ENCODE measurements at regions not wholly inside any gene's neighbourhood (a gene's known extent, or its start where the extent isn't known, plus 50 kb on each side); places are given as distances from the start of the nearest gene placed in this dataset.
"Not testable (repeated sequence)": the region's sequence is repeated elsewhere in the genome, so short reads cannot be mapped to it uniquely, and the experiment has no call there.

DNA sequence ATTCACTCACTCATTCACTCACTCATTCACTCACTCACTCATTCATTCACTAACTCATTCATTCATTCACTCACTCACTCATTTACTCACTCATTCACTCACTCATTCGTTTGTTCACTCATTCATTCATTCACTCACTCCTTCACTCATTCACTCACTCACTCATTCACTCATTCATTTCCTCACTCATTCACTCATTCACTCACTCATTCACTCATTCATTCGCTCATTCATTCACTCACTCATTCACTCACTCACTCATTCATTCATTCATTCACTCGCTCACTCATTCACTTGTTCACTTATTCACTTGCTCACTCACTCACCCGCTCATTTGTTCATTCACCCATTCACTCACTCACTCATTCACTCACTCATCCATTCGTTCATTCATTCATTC lies 140.2 kb upstream of the FOXD4L5 start:
- TF ChIP-seq, protein P1, sequence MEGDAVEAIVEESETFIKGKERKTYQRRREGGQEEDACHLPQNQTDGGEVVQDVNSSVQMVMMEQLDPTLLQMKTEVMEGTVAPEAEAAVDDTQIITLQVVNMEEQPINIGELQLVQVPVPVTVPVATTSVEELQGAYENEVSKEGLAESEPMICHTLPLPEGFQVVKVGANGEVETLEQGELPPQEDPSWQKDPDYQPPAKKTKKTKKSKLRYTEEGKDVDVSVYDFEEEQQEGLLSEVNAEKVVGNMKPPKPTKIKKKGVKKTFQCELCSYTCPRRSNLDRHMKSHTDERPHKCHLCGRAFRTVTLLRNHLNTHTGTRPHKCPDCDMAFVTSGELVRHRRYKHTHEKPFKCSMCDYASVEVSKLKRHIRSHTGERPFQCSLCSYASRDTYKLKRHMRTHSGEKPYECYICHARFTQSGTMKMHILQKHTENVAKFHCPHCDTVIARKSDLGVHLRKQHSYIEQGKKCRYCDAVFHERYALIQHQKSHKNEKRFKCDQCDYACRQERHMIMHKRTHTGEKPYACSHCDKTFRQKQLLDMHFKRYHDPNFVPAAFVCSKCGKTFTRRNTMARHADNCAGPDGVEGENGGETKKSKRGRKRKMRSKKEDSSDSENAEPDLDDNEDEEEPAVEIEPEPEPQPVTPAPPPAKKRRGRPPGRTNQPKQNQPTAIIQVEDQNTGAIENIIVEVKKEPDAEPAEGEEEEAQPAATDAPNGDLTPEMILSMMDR (conservative IDR thresholded peaks at IDR 0.05; ENCODE audit: low read depth, low read length) = not testable (repeated sequence)
- not testable (repeated sequence) for TF ChIP-seq EZH2 (IDR thresholded peaks at IDR 0.05; ENCODE audit: borderline replicate concordance, low read depth, low read length, poor library complexity, severe bottlenecking)

Data from A673 (cell line).